Epithelial cell of proximal tubule (primary cell): ENCODE measurements at regions not wholly inside any gene's neighbourhood (a gene's known extent, or its start where the extent isn't known, plus 50 kb on each side); places are given as distances from the start of the nearest gene placed in this dataset.

ENCODE experiments used
- DNase-seq: peaks from one replicate; pipeline ENCODE4 v3.0.0-alpha.2; 2011; ENCODE audit warnings: low read depth
- H3K4me3 ChIP-seq: 2 replicates; pipeline ENCODE4 v1.5.1; 2011; ENCODE audit warnings: low read depth, mild to moderate bottlenecking, low read length
- TF ChIP-seq, protein P1 (sequence below): conservative IDR thresholded peaks from 2 replicates; pipeline ENCODE4 v1.5.1; 2012; ENCODE audit warnings: low read depth, mild to moderate bottlenecking, low read length

- H3K4me3 ChIP-seq = no peak overlapping the region
- DNase-seq = no peak
- TF ChIP-seq, protein P1, sequence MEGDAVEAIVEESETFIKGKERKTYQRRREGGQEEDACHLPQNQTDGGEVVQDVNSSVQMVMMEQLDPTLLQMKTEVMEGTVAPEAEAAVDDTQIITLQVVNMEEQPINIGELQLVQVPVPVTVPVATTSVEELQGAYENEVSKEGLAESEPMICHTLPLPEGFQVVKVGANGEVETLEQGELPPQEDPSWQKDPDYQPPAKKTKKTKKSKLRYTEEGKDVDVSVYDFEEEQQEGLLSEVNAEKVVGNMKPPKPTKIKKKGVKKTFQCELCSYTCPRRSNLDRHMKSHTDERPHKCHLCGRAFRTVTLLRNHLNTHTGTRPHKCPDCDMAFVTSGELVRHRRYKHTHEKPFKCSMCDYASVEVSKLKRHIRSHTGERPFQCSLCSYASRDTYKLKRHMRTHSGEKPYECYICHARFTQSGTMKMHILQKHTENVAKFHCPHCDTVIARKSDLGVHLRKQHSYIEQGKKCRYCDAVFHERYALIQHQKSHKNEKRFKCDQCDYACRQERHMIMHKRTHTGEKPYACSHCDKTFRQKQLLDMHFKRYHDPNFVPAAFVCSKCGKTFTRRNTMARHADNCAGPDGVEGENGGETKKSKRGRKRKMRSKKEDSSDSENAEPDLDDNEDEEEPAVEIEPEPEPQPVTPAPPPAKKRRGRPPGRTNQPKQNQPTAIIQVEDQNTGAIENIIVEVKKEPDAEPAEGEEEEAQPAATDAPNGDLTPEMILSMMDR = no peak
Measured at GRCh38 chr15:66630801-66631351, 65.1 kb upstream of the LCTL start.

GRCh38 chr15:66631616-66632263 lies 65.9 kb upstream of the LCTL start:
- no peak overlapping the region for H3K4me3 ChIP-seq
- TF ChIP-seq, protein P1 = no peak
- DNase-seq = no peak

- no peak for DNase-seq
- H3K4me3 ChIP-seq = no peak overlapping the region
- TF ChIP-seq, protein P1 = no peak
Measured at GRCh38 chr15:66633041-66633937, 67.5 kb upstream of the LCTL start.

- TF ChIP-seq, protein P1 = no peak
- no peak for DNase-seq
- H3K4me3 ChIP-seq = no peak overlapping the region
Measured at GRCh38 chr15:66633938-66634250, 68.1 kb upstream of the LCTL start.

DNA sequence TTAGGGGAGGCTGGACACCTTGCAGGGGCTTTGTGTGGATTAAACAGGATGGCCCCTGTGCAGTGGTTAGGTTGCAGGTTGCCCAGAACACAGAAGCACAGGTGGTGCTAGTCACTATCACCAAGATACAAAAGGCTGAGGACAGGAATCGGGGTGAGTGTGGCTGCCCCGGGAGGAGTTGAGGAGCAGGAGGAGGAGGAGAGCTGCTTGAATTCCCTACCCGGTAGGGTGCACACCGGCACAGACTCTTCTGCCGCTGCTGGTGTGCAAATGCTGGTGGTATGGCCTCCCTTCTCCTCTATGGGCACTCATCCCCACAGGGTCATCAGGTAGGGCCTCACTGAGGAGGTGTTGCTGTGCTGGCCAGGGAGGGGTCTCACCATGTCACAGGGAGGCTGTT lies 67.5 kb upstream of the SMAD6 start:
- no peak overlapping the region for H3K4me3 ChIP-seq
- DNase-seq = no peak
- TF ChIP-seq, protein P1 = no peak

DNA sequence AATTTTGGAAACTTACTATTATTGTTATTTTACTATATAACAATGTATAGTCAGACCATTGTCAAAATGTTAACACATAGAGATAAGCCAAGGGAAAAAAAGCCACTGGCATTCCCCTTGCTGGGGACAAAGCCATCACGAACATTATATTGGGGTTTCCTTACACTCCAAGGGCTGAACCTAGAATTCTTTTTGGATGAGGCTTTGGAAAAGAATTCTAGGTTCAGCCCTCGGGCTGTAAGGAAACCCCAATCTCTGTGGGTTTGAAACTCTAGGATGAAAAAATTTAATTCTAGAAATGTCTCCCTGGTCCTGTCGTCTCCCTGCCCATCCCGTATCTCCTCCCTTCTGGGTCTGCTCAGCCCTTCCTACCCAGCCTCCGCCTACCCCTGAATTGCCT lies 67.0 kb upstream of the SMAD6 start:
- DNase-seq = no peak
- H3K4me3 ChIP-seq = no peak overlapping the region
- TF ChIP-seq, protein P1 = no peak
